DMS53 treated with DMSO at 0.1 percent for 48 hours (cell line): ENCODE measurements at regions not wholly inside any gene's neighbourhood (a gene's known extent, or its start where the extent isn't known, plus 50 kb on each side); places are given as distances from the start of the nearest gene placed in this dataset.

ENCODE experiments used
- DNase-seq: peaks from one replicate; lab custom pipeline; 2025; ENCODE audit not compliant: unreplicated experiment; lab: John Stamatoyannopoulos, UW

- no peak for DNase-seq
These were observed 192.9 kb upstream of the PREP start for GRCh38 chr6:105595829-105596228.

GRCh38 chr6:105594821-105595220 lies 191.9 kb upstream of the PREP start:
- no peak for DNase-seq

GRCh38 chr6:105593805-105594671 lies 191.2 kb upstream of the PREP start:
- DNase-seq: no peak

GRCh38 chr6:105593056-105593690 lies 190.3 kb upstream of the PREP start:
- DNase-seq: no peak

GRCh38 chr6:105592329-105592728 lies 189.4 kb upstream of the PREP start:
- DNase-seq: no peak

GRCh38 chr6:105591053-105591452 lies 188.2 kb upstream of the PREP start:
- no peak for DNase-seq

- DNase-seq: no peak
These were observed 185.3 kb upstream of the PREP start for GRCh38 chr6:105588123-105588710.

- DNase-seq: no peak
These were observed 184.7 kb upstream of the PREP start for GRCh38 chr6:105587349-105588122.

GRCh38 chr6:105578179-105578707 lies 175.4 kb upstream of the PREP start:
- DNase-seq: no peak

- DNase-seq: no peak
These were observed 170.7 kb upstream of the PREP start for GRCh38 chr6:105573556-105573955.

- DNase-seq: no peak
These were observed 170.3 kb upstream of the PREP start for GRCh38 chr6:105573138-105573537.

- no peak for DNase-seq
These were observed 167.5 kb upstream of the PREP start for GRCh38 chr6:105570416-105570815.

GRCh38 chr6:105569706-105570105 lies 166.8 kb upstream of the PREP start:
- no peak for DNase-seq

GRCh38 chr6:105568751-105569150 lies 165.9 kb upstream of the PREP start:
- no peak for DNase-seq

GRCh38 chr6:105568142-105568541 lies 165.3 kb upstream of the PREP start:
- DNase-seq: no peak

- DNase-seq: no peak
These were observed 164.3 kb upstream of the PREP start for GRCh38 chr6:105567140-105567539.

- no peak for DNase-seq
These were observed 163.6 kb upstream of the PREP start for GRCh38 chr6:105566503-105566902.

- DNase-seq: no peak
These were observed 161.4 kb upstream of the PREP start for GRCh38 chr6:105564121-105564902.

GRCh38 chr6:105562027-105562426 lies 159.1 kb upstream of the PREP start:
- no peak for DNase-seq

- no peak for DNase-seq
These were observed 158.6 kb upstream of the PREP start for GRCh38 chr6:105561486-105561885.
